ENCODE measurements at regions not wholly inside any gene's neighbourhood (a gene's known extent, or its start where the extent isn't known, plus 50 kb on each side); places are given as distances from the start of the nearest gene placed in this dataset.
A peak's percentile ranks its signal among the peaks of the same experiment; 100 is the strongest.

DNA sequence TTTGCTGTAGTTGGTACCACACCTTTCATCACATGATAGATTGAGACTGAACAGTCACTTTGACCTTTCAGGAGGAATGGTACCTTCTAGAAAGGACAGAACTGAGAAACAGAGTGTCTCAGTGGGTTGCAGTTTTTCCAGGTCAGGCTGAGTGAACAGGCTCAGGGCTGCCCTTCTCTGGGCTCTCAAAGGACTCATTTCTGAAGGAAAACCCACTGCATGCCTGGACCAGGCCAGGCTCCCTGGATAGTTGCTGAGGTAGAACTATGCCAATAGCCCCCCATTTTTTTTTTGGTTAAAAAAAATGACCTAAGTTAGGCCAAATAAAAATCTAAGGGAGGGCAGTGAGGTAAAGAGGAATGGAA, 148.1 kb upstream of the EGLN3 start (continued):
- TF ChIP-seq ZNF562 (CRISPR knock-in tag; IDR thresholded peaks at IDR 0.05; ENCODE audit: borderline replicate concordance) = no peak
- no peak for TF ChIP-seq ATM (IDR thresholded peaks at IDR 0.05; ENCODE audit: borderline replicate concordance)
- no peak for TF ChIP-seq ZNF709 (CRISPR knock-in tag; IDR thresholded peaks at IDR 0.05)
- TF ChIP-seq, protein P1, sequence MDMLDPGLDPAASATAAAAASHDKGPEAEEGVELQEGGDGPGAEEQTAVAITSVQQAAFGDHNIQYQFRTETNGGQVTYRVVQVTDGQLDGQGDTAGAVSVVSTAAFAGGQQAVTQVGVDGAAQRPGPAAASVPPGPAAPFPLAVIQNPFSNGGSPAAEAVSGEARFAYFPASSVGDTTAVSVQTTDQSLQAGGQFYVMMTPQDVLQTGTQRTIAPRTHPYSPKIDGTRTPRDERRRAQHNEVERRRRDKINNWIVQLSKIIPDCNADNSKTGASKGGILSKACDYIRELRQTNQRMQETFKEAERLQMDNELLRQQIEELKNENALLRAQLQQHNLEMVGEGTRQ (IDR thresholded peaks at IDR 0.05; ENCODE audit: low read depth, low read length) = no peak
- TF ChIP-seq, protein P1 (CRISPR knock-in tag; IDR thresholded peaks at IDR 0.05; ENCODE audit: borderline replicate concordance) = no peak; the same call in 1 of the 2 replicates
- no peak for TF ChIP-seq TSC22D2 (CRISPR knock-in tag; IDR thresholded peaks at IDR 0.05; ENCODE audit: borderline replicate concordance)
- peak; percentile 7; the same call in 1 of the 2 replicates for TF ChIP-seq SMYD3 (CRISPR knock-in tag; IDR thresholded peaks at IDR 0.05)
- TF ChIP-seq ZNF607 (CRISPR knock-in tag; IDR thresholded peaks at IDR 0.05; ENCODE audit: borderline replicate concordance) = peak; percentile 76; the same call in 1 of the 2 replicates
- TF ChIP-seq, protein P2, sequence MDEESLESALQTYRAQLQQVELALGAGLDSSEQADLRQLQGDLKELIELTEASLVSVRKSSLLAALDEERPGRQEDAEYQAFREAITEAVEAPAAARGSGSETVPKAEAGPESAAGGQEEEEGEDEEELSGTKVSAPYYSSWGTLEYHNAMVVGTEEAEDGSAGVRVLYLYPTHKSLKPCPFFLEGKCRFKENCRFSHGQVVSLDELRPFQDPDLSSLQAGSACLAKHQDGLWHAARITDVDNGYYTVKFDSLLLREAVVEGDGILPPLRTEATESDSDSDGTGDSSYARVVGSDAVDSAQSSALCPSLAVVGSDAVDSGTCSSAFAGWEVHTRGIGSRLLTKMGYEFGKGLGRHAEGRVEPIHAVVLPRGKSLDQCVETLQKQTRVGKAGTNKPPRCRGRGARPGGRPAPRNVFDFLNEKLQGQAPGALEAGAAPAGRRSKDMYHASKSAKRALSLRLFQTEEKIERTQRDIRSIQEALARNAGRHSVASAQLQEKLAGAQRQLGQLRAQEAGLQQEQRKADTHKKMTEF (CRISPR knock-in tag; IDR thresholded peaks at IDR 0.05) = 0 out of 2 replicates have a peak, but pooled peaks have one; percentile 5
- no peak for TF ChIP-seq ZNF775 (CRISPR knock-in tag; IDR thresholded peaks at IDR 0.05; ENCODE audit: borderline replicate concordance)
- TF ChIP-seq, protein P3, sequence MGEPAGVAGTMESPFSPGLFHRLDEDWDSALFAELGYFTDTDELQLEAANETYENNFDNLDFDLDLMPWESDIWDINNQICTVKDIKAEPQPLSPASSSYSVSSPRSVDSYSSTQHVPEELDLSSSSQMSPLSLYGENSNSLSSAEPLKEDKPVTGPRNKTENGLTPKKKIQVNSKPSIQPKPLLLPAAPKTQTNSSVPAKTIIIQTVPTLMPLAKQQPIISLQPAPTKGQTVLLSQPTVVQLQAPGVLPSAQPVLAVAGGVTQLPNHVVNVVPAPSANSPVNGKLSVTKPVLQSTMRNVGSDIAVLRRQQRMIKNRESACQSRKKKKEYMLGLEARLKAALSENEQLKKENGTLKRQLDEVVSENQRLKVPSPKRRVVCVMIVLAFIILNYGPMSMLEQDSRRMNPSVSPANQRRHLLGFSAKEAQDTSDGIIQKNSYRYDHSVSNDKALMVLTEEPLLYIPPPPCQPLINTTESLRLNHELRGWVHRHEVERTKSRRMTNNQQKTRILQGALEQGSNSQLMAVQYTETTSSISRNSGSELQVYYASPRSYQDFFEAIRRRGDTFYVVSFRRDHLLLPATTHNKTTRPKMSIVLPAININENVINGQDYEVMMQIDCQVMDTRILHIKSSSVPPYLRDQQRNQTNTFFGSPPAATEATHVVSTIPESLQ (CRISPR knock-in tag; conservative IDR thresholded peaks at IDR 0.05) = no peak
- no peak for TF ChIP-seq FOSL2 (CRISPR knock-in tag; IDR thresholded peaks at IDR 0.05)
- no peak for TF ChIP-seq ZNF883 (CRISPR knock-in tag; IDR thresholded peaks at IDR 0.05; ENCODE audit: not compliant biosample characterization)

Measured in HepG2 (cell line).